OCI-LY1 (cell line): ENCODE measurements at regions not wholly inside any gene's neighbourhood (a gene's known extent, or its start where the extent isn't known, plus 50 kb on each side); places are given as distances from the start of the nearest gene placed in this dataset.
"Not testable (repeated sequence)": the region's sequence is repeated elsewhere in the genome, so short reads cannot be mapped to it uniquely, and the experiment has no call there.

Source experiments
- H2AFZ ChIP-seq: fragments of 200-600 bp; sonication (generic), shearing (Covaris generic); 2 replicates; pipeline ENCODE4 v1.6.0; 2014; ENCODE audit warnings: antibody characterized with exemption, mild to moderate bottlenecking, low read length
- H3F3A ChIP-seq: fragments of 200-600 bp; sonication (generic), shearing (Covaris generic); 2 replicates; pipeline ENCODE4 v1.6.0; 2014; ENCODE audit warnings: mild to moderate bottlenecking, antibody characterized with exemption, low read length, moderate library complexity; ENCODE audit not compliant: insufficient read depth
- H3K27ac ChIP-seq: fragments of 200-600 bp; sonication (generic); 2 replicates; pipeline ENCODE4 v1.5.1; 2014; ENCODE audit warnings: low read length, mixed run types, mild to moderate bottlenecking, low read depth; ENCODE audit not compliant: poor library complexity, severe bottlenecking
- H3K27me3 ChIP-seq: fragments of 200-600 bp; sonication (generic); 2 replicates; pipeline ENCODE4 v1.6.0; 2014; ENCODE audit warnings: antibody characterized with exemption, mild to moderate bottlenecking, low read length, moderate library complexity; ENCODE audit not compliant: insufficient read depth
- H3K36me3 ChIP-seq: fragments of 200-600 bp; sonication (generic); 2 replicates; pipeline ENCODE4 v1.6.1; 2014; ENCODE audit warnings: mild to moderate bottlenecking, antibody characterized with exemption, low read length, moderate library complexity, mixed read lengths; ENCODE audit not compliant: insufficient read depth
- H3K4me1 ChIP-seq: fragments of 200-600 bp; sonication (generic); 2 replicates; pipeline ENCODE4 v1.5.1; 2014; ENCODE audit warnings: mild to moderate bottlenecking, low read length, moderate library complexity; ENCODE audit not compliant: insufficient read depth, severe bottlenecking
- H3K4me2 ChIP-seq: fragments of 200-600 bp; sonication (generic), shearing (Covaris generic); 2 replicates; pipeline ENCODE4 v1.6.1; 2014; ENCODE audit warnings: low read length
- H3K4me3 ChIP-seq: fragments of 200-600 bp; sonication (generic); 2 replicates; pipeline ENCODE4 v1.5.1; 2014; ENCODE audit warnings: low read length, low read depth, mild to moderate bottlenecking, mixed read lengths; ENCODE audit not compliant: poor library complexity, severe bottlenecking
- H3K79me2 ChIP-seq: fragments of 200-600 bp; shearing (Covaris generic); 2 replicates; pipeline ENCODE4 v1.6.1; 2016; ENCODE audit warnings: mixed run types, low read length, mixed read lengths; ENCODE audit not compliant: insufficient read depth
- H3K9ac ChIP-seq: fragments of 200-600 bp; sonication (generic), shearing (Covaris generic); 2 replicates; pipeline ENCODE4 v1.6.1; 2014; ENCODE audit warnings: mild to moderate bottlenecking, low read length, mixed read lengths
- H3K9me2 ChIP-seq: fragments of 200-600 bp; sonication (generic), shearing (Covaris generic); 2 replicates; pipeline ENCODE4 v1.6.1; 2014; ENCODE audit warnings: low read depth, mild to moderate bottlenecking, low read length, mixed read lengths
- H3K9me3 ChIP-seq: fragments of 200-600 bp; shearing (Covaris generic); 2 replicates; pipeline ENCODE4 v1.6.1; 2014; ENCODE audit warnings: low read length, mixed read lengths
- H4K20me1 ChIP-seq: fragments of 200-600 bp; sonication (generic), shearing (Covaris generic); 2 replicates; pipeline ENCODE4 v1.6.0; 2016; ENCODE audit warnings: mild to moderate bottlenecking, low read length; ENCODE audit not compliant: insufficient read depth
- EZH2 ChIP-seq: fragments of 200-600 bp; sonication (generic), shearing (Covaris generic); IDR thresholded peaks from 2 replicates; pipeline ENCODE4 v1.8.0; 2017; ENCODE audit warnings: borderline replicate concordance, mixed run types, mild to moderate bottlenecking, antibody characterized with exemption, low read length, moderate library complexity, mixed read lengths
- TF ChIP-seq, protein P1 (sequence below): fragments of 200-600 bp; sonication (generic), shearing (Covaris generic); IDR thresholded peaks from 2 replicates; pipeline ENCODE4 v1.5.1; 2017; ENCODE audit warnings: mild to moderate bottlenecking, antibody characterized with exemption, low read length, moderate library complexity, mixed read lengths

DNA sequence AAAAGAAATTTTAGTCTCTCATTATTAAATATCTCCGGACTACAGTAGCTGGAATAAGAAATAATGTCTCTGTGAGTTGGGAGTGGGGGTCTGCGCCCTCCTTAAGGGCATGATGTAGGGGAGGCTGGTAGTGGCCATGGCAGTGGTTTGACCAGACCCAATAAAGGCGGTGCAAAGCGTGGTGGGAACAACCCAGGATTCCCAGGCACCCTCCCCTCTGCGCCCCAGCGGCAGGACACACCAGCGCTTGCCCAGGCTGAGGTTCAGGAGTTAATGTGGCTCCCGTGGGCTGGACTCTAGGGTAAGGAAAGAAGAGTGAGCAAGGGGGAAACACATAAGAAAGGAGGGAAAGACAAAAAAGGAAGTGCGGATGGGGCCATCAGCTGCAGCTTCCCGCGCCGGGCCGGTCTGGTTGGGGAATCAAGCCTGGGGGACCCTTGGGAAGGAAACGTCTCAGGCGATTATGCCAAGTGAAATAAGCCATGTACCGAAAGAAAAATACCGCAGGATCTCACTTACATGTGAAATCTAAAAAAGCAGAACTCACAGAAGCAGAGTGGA lies 157.5 kb upstream of the SMIM31 start:
- Histone ChIP-seq H2AFZ (no peak overlapping the region), H3K27ac (no peak overlapping the region), H3K9me3 (no peaks in the 10 kb centered on the region), H3K4me1 (no peaks in the 10 kb centered on the region), H3K9ac (no peak overlapping the region), H3K4me2 (no peak overlapping the region), H3K27me3 (no peaks in the 10 kb centered on the region), H3K36me3 (no peaks in the 10 kb centered on the region), H3F3A (no peaks in the 10 kb centered on the region), H4K20me1 (no peaks in the 10 kb centered on the region), H3K79me2 (no peaks in the 10 kb centered on the region), H3K4me3 (no peak overlapping the region), H3K9me2 (no peaks in the 10 kb centered on the region)
- TF ChIP-seq, protein P1, sequence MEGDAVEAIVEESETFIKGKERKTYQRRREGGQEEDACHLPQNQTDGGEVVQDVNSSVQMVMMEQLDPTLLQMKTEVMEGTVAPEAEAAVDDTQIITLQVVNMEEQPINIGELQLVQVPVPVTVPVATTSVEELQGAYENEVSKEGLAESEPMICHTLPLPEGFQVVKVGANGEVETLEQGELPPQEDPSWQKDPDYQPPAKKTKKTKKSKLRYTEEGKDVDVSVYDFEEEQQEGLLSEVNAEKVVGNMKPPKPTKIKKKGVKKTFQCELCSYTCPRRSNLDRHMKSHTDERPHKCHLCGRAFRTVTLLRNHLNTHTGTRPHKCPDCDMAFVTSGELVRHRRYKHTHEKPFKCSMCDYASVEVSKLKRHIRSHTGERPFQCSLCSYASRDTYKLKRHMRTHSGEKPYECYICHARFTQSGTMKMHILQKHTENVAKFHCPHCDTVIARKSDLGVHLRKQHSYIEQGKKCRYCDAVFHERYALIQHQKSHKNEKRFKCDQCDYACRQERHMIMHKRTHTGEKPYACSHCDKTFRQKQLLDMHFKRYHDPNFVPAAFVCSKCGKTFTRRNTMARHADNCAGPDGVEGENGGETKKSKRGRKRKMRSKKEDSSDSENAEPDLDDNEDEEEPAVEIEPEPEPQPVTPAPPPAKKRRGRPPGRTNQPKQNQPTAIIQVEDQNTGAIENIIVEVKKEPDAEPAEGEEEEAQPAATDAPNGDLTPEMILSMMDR, result no peak
- TF ChIP-seq EZH2, result no peak

DNA sequence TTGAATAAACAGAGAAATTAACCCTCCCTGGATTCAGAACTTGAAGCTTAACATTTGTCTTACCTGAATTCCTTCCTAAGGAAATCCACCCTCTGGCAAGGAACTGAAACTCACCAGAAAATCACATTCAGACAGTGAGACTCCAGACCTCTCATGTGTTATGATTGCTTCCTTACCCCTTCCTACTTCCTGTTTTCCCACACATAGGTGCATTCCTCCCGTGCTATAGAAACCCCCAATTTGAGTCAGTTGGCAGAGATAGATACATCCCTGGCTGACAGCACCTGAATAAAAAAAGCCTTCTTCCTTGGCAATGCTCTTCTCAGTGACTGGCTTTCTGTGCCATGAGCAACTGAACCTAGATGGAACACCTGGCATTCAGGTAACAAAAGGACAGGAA lies 157.0 kb upstream of the SMIM31 start:
- Histone ChIP-seq H3K27ac (no peak overlapping the region), H2AFZ (no peak overlapping the region), H3K9ac (no peak overlapping the region), H4K20me1 (no peaks in the 10 kb centered on the region), H3K9me2 (no peaks in the 10 kb centered on the region), H3K4me1 (no peaks in the 10 kb centered on the region), H3K36me3 (no peaks in the 10 kb centered on the region), H3K4me3 (no peak overlapping the region), H3K9me3 (no peaks in the 10 kb centered on the region), H3F3A (no peaks in the 10 kb centered on the region), H3K4me2 (no peak overlapping the region), H3K27me3 (no peaks in the 10 kb centered on the region), H3K79me2 (no peaks in the 10 kb centered on the region)
- TF ChIP-seq, protein P1, result no peak
- TF ChIP-seq EZH2, result no peak

DNA sequence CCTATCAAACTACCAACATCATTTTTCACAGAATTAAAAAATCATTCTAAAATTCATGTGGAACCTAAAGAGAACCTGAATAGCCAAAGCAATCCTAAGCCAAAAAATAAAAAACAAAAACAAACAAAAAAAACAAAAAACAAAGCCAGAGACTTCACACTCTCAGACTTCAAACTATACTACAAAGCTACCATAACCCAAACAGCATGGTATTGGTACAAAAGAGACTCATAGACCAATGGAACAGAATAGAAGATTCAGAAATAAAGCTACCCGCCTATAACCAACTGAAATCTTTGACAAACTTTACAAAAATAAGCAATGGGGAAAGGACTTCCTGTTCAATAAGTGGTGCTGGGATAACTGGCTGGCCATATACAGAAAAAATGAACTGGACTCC lies 152.3 kb upstream of the SMIM31 start:
- no peaks in the 10 kb centered on the region for H3K79me2 ChIP-seq
- H3K4me3 ChIP-seq, result no peak overlapping the region
- no peak overlapping the region for H3K4me2 ChIP-seq
- no peak overlapping the region for H3K9ac ChIP-seq
- no peaks in the 10 kb centered on the region for H4K20me1 ChIP-seq
- no peaks in the 10 kb centered on the region for H3K4me1 ChIP-seq
- H3K27ac ChIP-seq, result no peak overlapping the region
- H3K27me3 ChIP-seq, result no peaks in the 10 kb centered on the region
- no peaks in the 10 kb centered on the region for H3K9me2 ChIP-seq
- H3K9me3 ChIP-seq, result no peaks in the 10 kb centered on the region
- no peaks in the 10 kb centered on the region for H3K36me3 ChIP-seq
- TF ChIP-seq, protein P1, result no peak
- TF ChIP-seq EZH2, result no peak
- no peaks in the 10 kb centered on the region for H3F3A ChIP-seq
- no peak overlapping the region for H2AFZ ChIP-seq

DNA sequence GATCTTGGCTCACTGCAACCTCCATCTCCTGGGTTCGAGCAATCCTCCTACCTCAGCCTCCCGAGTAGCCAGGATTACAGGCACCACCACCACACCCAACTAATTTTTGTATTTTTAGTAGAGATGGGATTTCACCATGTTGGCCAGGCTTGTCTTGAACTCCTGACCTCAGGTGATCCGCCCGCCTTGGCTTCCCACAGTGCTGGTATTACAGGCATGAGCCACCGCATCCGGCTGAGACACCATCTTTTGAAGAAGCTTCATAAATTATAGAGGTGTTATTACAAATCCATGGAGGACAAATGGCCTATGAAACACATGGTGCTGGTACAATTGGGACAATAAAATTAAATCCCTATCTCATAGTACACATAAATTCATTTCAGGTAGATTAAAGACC lies 148.1 kb upstream of the SMIM31 start:
- H3K4me3 ChIP-seq, H3K9ac ChIP-seq, H4K20me1 ChIP-seq, H3K79me2 ChIP-seq, H3K4me1 ChIP-seq, H3K36me3 ChIP-seq, H3K27ac ChIP-seq, H3K9me2 ChIP-seq, H3F3A ChIP-seq, H3K27me3 ChIP-seq, H2AFZ ChIP-seq, H3K9me3 ChIP-seq, H3K4me2 ChIP-seq: not testable (repeated sequence)
